Activated B cell treated with CpG ODN at 0.5 μM for 24 hours (primary cell): ENCODE measurements at regions not wholly inside any gene's neighbourhood (a gene's known extent, or its start where the extent isn't known, plus 50 kb on each side); places are given as distances from the start of the nearest gene placed in this dataset.

Experiments
- ATAC-seq: fragments of 200-7000 bp; cut with Tn5 transposase; one replicate; pipeline ENCODE4 v1.10.0; 2021; ENCODE audit warnings: low read depth, mild to moderate bottlenecking, moderate library complexity
- CTCF ChIA-PET: fragments of 350-600 bp; sonication (Branson Sonifier 250); formaldehyde crosslinking; loops from one replicate; lab custom pipeline; 2021; ENCODE audit warnings: antibody characterized with exemption; lab: Charles Lee
- POLR2A ChIA-PET: fragments of 350-600 bp; sonication (Branson Sonifier 250); formaldehyde crosslinking; loops from one replicate; lab custom pipeline; 2021; ENCODE audit warnings: antibody characterized with exemption; lab: Charles Lee
- DNase-seq: peaks from one replicate; pipeline ENCODE4 v3.0.0; 2022
- H3K27ac Mint-ChIP-seq: one replicate; pipeline ENCODE4 v1.8.0; 2020; ENCODE audit warnings: mixed read lengths
- H3K27me3 Mint-ChIP-seq: one replicate; pipeline ENCODE4 v1.8.0; 2021; ENCODE audit warnings: mixed read lengths
- H3K36me3 Mint-ChIP-seq: one replicate; pipeline ENCODE4 v1.8.0; 2021; ENCODE audit warnings: low read depth, mixed read lengths
- H3K4me1 Mint-ChIP-seq: one replicate; pipeline ENCODE4 v1.8.0; 2021; ENCODE audit warnings: mixed read lengths
- H3K4me3 Mint-ChIP-seq: one replicate; pipeline ENCODE4 v1.8.0; 2020; ENCODE audit warnings: mild to moderate bottlenecking, mixed read lengths
- H3K9me3 Mint-ChIP-seq: one replicate; pipeline ENCODE4 v1.8.0; 2020; ENCODE audit warnings: mixed read lengths
- intact Hi-C: fragments of 100-400 bp; cut with micrococcal nuclease; formaldehyde crosslinking; loops from one replicate; pipeline ENCODE4 v1.15.1; 2024
- TF ChIP-seq, protein P1 (sequence below): fragments of 200-600 bp; IDR thresholded peaks from one replicate; pipeline ENCODE4 v1.8.0; 2022; ENCODE audit warnings: antibody characterized with exemption, mild to moderate bottlenecking

DNA sequence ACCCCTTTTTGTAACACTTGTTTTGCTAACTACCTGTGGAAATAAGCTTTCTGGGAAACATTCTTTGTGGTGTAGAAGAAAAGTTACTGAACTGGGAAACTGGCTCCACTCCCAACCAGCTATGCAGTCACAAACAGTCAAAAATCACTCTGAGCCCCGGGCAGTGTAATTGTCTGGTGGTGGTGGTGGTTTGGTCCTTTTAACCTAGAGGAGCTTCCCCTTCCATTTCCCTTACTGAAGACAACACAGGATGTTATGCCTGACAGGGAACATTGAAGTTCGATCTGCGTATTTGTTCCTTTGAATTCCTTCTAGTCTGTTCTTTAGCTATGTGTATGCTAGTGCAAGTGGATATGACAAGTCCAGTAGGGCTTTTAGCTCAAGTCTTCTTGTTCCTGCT is 56.8 kb upstream of the TBCA start:
- Mint-ChIP-seq H3K4me1 (no peaks in the 10 kb centered on the region), H3K36me3 (no peaks in the 10 kb centered on the region), H3K9me3 (no peaks in the 10 kb centered on the region), H3K27ac (no peak overlapping the region), H3K4me3 (no peak overlapping the region), H3K27me3 (peaks cover 29% of the 10 kb centered on the region)
- ChIA-PET CTCF (interaction anchor here (1.1 kb wide), 1 partner anchor 281 kb away, joined by 3 read pairs; no protein-coding TSS in a partner anchor), POLR2A (no interaction called here)
- TF ChIP-seq, protein P1, sequence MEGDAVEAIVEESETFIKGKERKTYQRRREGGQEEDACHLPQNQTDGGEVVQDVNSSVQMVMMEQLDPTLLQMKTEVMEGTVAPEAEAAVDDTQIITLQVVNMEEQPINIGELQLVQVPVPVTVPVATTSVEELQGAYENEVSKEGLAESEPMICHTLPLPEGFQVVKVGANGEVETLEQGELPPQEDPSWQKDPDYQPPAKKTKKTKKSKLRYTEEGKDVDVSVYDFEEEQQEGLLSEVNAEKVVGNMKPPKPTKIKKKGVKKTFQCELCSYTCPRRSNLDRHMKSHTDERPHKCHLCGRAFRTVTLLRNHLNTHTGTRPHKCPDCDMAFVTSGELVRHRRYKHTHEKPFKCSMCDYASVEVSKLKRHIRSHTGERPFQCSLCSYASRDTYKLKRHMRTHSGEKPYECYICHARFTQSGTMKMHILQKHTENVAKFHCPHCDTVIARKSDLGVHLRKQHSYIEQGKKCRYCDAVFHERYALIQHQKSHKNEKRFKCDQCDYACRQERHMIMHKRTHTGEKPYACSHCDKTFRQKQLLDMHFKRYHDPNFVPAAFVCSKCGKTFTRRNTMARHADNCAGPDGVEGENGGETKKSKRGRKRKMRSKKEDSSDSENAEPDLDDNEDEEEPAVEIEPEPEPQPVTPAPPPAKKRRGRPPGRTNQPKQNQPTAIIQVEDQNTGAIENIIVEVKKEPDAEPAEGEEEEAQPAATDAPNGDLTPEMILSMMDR, result no peak
- DNase-seq (no peak), ATAC-seq (no peak)
- intact Hi-C loops, result no loop called here

DNA sequence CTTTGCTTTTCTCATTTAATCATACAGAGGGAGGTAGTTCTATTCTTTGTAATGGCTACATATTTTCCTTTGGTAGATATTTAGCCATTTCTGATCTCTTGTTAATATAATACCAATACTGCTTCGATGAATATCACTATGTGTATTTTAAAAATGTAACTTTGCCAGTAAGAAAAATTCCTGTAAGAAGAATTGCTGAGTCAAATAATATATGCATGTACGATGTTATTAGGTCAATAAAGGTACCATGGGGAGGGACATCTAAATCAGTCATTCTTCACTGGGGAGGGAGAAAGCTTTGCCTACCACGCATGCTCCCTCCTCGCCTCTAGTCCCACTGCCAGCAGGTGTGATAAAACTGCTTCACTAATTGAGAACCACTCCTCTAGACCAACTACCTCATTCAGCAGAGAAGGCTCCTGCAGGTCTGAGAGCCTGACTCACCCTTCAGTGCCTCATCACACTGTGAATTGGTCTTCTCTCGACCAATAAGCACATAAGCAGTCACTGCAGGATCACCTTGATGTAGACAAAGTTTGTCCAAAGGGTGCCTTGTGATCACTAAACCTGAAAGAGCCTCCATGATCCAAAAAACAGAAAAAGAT is 56.1 kb upstream of the TBCA start:
- ChIA-PET CTCF (interaction anchor here (1.1 kb wide), 1 partner anchor 281 kb away, joined by 3 read pairs; no protein-coding TSS in a partner anchor), POLR2A (no interaction called here)
- Mint-ChIP-seq H3K36me3 (no peaks in the 10 kb centered on the region), H3K27ac (no peak overlapping the region), H3K4me1 (no peaks in the 10 kb centered on the region), H3K9me3 (no peaks in the 10 kb centered on the region), H3K4me3 (no peak overlapping the region), H3K27me3 (peaks cover 31% of the 10 kb centered on the region)
- TF ChIP-seq, protein P1, result no peak
- no peak for DNase-seq
- ATAC-seq, result no peak
- intact Hi-C loops, result no loop called here

DNA sequence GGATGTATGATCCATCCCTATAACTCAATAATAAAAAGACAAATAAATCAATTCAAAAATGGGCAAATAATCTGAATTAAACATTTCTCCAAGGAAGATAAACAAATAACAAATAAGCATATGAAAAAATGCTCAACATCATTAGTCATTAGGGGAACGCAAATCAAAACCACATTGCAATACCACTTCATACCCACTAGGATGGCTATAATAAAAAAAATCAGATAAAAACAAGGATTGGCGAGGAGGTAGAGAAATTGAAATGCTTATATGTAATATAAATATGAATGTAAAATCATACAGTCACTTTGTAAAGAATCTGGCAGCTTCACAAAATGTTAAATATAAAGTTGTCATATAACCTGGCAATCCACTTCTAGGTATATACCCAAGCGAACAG is 52.3 kb upstream of the TBCA start:
- intact Hi-C loops, result no loop called here
- Mint-ChIP-seq H3K9me3 (no peaks in the 10 kb centered on the region), H3K4me3 (no peak overlapping the region), H3K4me1 (no peaks in the 10 kb centered on the region), H3K36me3 (no peaks in the 10 kb centered on the region), H3K27ac (no peak overlapping the region), H3K27me3 (peaks cover 28% of the 10 kb centered on the region)
- ATAC-seq, result no peak
- ChIA-PET POLR2A (no interaction called here), CTCF (no interaction called here)
- DNase-seq, result no peak
- TF ChIP-seq, protein P1, result no peak
